Nephron progenitor cell (in vitro differentiated cells): ENCODE measurements at regions not wholly inside any gene's neighbourhood (a gene's known extent, or its start where the extent isn't known, plus 50 kb on each side); places are given as distances from the start of the nearest gene placed in this dataset.

Source experiments
- DNase-seq: peaks from one replicate; pipeline ENCODE4 v3.0.0; 2021
- H3K27ac Mint-ChIP-seq: 2 replicates; pipeline ENCODE4 v1.8.0; 2021; ENCODE audit warnings: mild to moderate bottlenecking, moderate library complexity, mixed read lengths
- H3K27me3 Mint-ChIP-seq: 2 replicates; pipeline ENCODE4 v1.8.0; 2021; ENCODE audit warnings: mild to moderate bottlenecking, low read depth, mixed read lengths; ENCODE audit not compliant: poor library complexity
- H3K36me3 Mint-ChIP-seq: 2 replicates; pipeline ENCODE4 v1.8.0; 2021; ENCODE audit warnings: low read depth, mixed read lengths
- H3K4me1 Mint-ChIP-seq: 2 replicates; pipeline ENCODE4 v1.8.0; 2021; ENCODE audit warnings: mixed read lengths
- H3K4me3 Mint-ChIP-seq: 2 replicates; pipeline ENCODE4 v1.8.0; 2021; ENCODE audit warnings: mild to moderate bottlenecking, moderate library complexity, mixed read lengths
- H3K9me3 Mint-ChIP-seq: 2 replicates; pipeline ENCODE4 v1.8.0; 2021; ENCODE audit warnings: mild to moderate bottlenecking, moderate library complexity, mixed read lengths
- CTCF ChIP-seq: fragments of 200-600 bp; sonication (generic); IDR thresholded peaks from 2 replicates; pipeline ENCODE4 v1.5.0; 2021; ENCODE audit warnings: antibody characterized with exemption

GRCh38 chr14:89085231-89085731 is 260.8 kb downstream of the TTC8 start:
- H3K27ac Mint-ChIP-seq, result no peak overlapping the region
- no peak overlapping the region for H3K4me3 Mint-ChIP-seq
- peaks cover 3% of the 10 kb centered on the region for H3K9me3 Mint-ChIP-seq
- peaks cover 13% of the 10 kb centered on the region for H3K4me1 Mint-ChIP-seq
- peaks cover 4% of the 10 kb centered on the region for H3K27me3 Mint-ChIP-seq
- no peaks in the 10 kb centered on the region for H3K36me3 Mint-ChIP-seq
- TF ChIP-seq CTCF, result no peak
- DNase-seq, result no peak

- H3K27me3 Mint-ChIP-seq, result peaks cover 4% of the 10 kb centered on the region
- H3K36me3 Mint-ChIP-seq, result no peaks in the 10 kb centered on the region
- no peak for TF ChIP-seq CTCF
- peaks cover 13% of the 10 kb centered on the region for H3K4me1 Mint-ChIP-seq
- DNase-seq, result no peak
- H3K9me3 Mint-ChIP-seq, result no peaks in the 10 kb centered on the region
- no peak overlapping the region for H3K4me3 Mint-ChIP-seq
- H3K27ac Mint-ChIP-seq, result no peak overlapping the region
Measured at GRCh38 chr14:89085737-89086382, 261.4 kb downstream of the TTC8 start.

GRCh38 chr14:89088530-89088929 is 264.1 kb downstream of the TTC8 start:
- peaks cover 5% of the 10 kb centered on the region for H3K36me3 Mint-ChIP-seq
- no peak overlapping the region for H3K27ac Mint-ChIP-seq
- DNase-seq, result no peak
- peaks cover 13% of the 10 kb centered on the region for H3K4me1 Mint-ChIP-seq
- TF ChIP-seq CTCF, result no peak
- H3K4me3 Mint-ChIP-seq, result no peak overlapping the region
- H3K27me3 Mint-ChIP-seq, result peaks cover 12% of the 10 kb centered on the region
- peaks cover 8% of the 10 kb centered on the region for H3K9me3 Mint-ChIP-seq

GRCh38 chr14:89089330-89089729 is 264.9 kb downstream of the TTC8 start:
- peaks cover 13% of the 10 kb centered on the region for H3K4me1 Mint-ChIP-seq
- H3K4me3 Mint-ChIP-seq, result no peak overlapping the region

GRCh38 chr14:89091781-89092180 is 267.3 kb downstream of the TTC8 start:
- Mint-ChIP-seq H3K36me3 (peaks cover 5% of the 10 kb centered on the region), H3K27ac (no peak overlapping the region), H3K9me3 (peaks cover 15% of the 10 kb centered on the region), H3K27me3 (peaks cover 13% of the 10 kb centered on the region), H3K4me3 (no peak overlapping the region), H3K4me1 (no peaks in the 10 kb centered on the region)
- no peak for TF ChIP-seq CTCF
- no peak for DNase-seq

More at GRCh38 chr14:89089330-89089729, 264.9 kb downstream of the TTC8 start:
- peaks cover 8% of the 10 kb centered on the region for H3K9me3 Mint-ChIP-seq
- no peak overlapping the region for H3K27ac Mint-ChIP-seq
- H3K27me3 Mint-ChIP-seq, result peaks cover 9% of the 10 kb centered on the region
- peaks cover 5% of the 10 kb centered on the region for H3K36me3 Mint-ChIP-seq
- TF ChIP-seq CTCF, result no peak
- DNase-seq, result no peak

- peaks cover 5% of the 10 kb centered on the region for H3K36me3 Mint-ChIP-seq
- no peak overlapping the region for H3K27ac Mint-ChIP-seq
- DNase-seq, result no peak
- no peak for TF ChIP-seq CTCF
- H3K27me3 Mint-ChIP-seq, result peaks cover 16% of the 10 kb centered on the region
- H3K9me3 Mint-ChIP-seq, result peaks cover 15% of the 10 kb centered on the region
- no peak overlapping the region for H3K4me3 Mint-ChIP-seq
- no peaks in the 10 kb centered on the region for H3K4me1 Mint-ChIP-seq
Measured at GRCh38 chr14:89093083-89093730, 268.8 kb downstream of the TTC8 start.
